GM21515 (cell line): ENCODE measurements at regions not wholly inside any gene's neighbourhood (a gene's known extent, or its start where the extent isn't known, plus 50 kb on each side); places are given as distances from the start of the nearest gene placed in this dataset.
"Not testable (repeated sequence)": the region's sequence is repeated elsewhere in the genome, so short reads cannot be mapped to it uniquely, and the experiment has no call there.

Experiments
- ATAC-seq: cut with Tn5 transposase; IDR thresholded peaks from one replicate; pipeline ENCODE4 v1.9.1; 2021; ENCODE audit not compliant: unreplicated experiment

- ATAC-seq: no peak
These were observed 322.0 kb upstream of the HTR1E start for GRCh38 chr6:86615299-86615698.

- ATAC-seq: no peak
These were observed 327.6 kb upstream of the HTR1E start for GRCh38 chr6:86609549-86610388.

- not testable (repeated sequence) for ATAC-seq
These were observed 334.0 kb upstream of the HTR1E start for GRCh38 chr6:86603364-86603763.

- ATAC-seq: not testable (repeated sequence)
These were observed 335.2 kb upstream of the HTR1E start for GRCh38 chr6:86602093-86602492.

GRCh38 chr6:86598969-86599368 is 338.4 kb upstream of the HTR1E start:
- not testable (repeated sequence) for ATAC-seq

- no peak for ATAC-seq
These were observed 341.7 kb upstream of the HTR1E start for GRCh38 chr6:86595641-86596040.

- no peak for ATAC-seq
These were observed 351.1 kb upstream of the HTR1E start for GRCh38 chr6:86586195-86586594.

DNA sequence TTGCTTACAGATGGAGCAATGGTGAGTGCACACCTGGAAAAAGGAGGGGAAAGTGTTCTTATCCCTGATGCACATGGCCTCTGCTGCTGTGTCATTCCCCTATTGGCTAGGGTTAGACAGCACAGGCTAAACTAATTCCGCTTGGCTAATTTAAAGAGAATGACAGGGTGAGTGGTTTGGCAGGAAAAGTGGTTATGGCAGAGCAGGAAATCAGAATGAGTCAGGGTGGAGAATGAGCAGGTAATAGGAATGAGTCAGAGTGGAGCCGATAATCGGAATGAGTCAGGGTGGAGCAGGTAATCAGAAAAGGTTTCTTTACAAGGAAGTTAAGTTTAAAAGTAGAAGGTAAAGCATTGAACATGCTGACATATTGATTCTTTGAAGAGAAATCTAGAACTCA is 355.5 kb upstream of the HTR1E start:
- ATAC-seq: no peak

DNA sequence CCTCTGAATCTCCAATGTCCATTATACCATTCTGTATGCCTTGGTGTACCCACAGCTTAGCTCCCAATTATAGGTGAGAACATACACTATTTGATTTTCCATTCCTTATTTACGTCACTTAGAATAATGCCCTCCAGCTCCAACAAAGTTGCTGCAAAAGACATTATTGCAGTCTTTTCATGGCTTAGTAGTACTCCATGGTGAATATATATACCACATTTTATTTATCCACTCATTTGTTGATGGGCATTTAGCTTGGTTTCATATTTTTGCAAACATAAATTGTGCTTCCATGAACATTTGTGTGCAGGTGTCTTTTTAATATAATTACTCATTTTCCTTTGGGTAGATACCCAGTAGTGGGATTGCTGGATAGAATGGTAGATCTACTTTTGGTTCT is 374.1 kb upstream of the HTR1E start:
- ATAC-seq: no peak

DNA sequence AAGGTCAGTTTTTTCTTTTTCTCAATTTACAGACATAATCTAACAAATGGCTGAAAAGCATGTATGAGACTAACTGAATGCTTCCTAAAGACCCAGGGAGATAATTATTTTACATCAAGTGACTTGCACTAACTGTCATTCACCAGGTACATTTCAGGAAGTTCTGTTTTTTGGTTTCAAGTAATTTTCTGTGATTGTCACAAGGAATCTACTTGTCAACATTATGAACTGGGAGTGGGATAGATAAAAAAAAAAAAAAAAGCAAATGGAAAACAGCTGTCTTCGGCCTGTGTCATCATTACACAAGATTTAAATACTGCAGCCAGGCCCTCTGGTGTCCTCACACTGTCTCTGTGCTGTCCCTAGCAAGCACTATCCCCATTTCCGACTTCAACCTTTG is 379.0 kb upstream of the HTR1E start:
- ATAC-seq: no peak

GRCh38 chr6:86537292-86537861 is 400.0 kb upstream of the HTR1E start:
- no peak for ATAC-seq

GRCh38 chr6:86536121-86536520 is 401.2 kb upstream of the HTR1E start:
- no peak for ATAC-seq

- no peak for ATAC-seq
These were observed 402.2 kb upstream of the HTR1E start for GRCh38 chr6:86535100-86535499.

- no peak for ATAC-seq
These were observed 407.7 kb upstream of the HTR1E start for GRCh38 chr6:86529635-86530034.

GRCh38 chr6:86526238-86526637 is 411.1 kb upstream of the HTR1E start:
- ATAC-seq: no peak

DNA sequence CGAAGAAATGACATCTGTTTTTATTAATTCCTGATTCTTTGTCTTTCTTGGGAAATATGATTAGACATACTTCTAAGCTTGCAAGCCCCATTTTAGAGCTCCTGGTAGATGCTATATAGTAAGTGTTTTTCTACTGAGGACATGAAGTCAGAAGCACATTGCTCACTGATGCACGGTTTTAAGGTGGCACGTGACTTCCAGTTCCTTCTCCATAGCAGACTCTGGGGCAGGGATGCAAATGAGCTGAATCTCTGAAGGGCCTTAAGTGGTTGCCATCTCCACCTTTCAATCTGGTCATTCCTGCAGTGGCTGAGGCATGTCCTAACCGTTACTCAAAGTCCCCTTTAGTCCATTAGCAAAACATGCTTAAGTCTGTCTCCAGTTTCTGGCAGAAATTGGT is 421.2 kb upstream of the HTR1E start:
- no peak for ATAC-seq

GRCh38 chr6:86511962-86512361 is 425.4 kb upstream of the HTR1E start:
- no peak for ATAC-seq

DNA sequence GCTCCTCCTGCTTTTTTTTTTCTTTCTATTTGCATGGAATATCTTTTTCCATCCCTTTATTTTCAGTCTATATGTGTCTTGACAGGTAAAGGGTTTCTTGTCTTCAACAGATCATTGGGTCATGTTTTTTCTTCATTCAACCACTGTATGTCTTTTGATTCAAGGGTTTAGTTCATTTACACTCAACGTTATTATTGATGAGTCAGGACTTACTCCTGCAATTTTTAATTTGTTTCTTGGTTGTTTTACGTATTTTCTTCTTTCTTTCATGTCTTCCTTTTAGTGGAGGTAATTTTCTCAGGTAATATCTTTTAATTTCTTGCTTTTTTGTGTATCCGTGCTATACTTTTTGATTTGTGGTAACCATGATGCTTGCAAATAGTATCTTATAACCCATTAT is 429.1 kb upstream of the HTR1E start:
- no peak for ATAC-seq

DNA sequence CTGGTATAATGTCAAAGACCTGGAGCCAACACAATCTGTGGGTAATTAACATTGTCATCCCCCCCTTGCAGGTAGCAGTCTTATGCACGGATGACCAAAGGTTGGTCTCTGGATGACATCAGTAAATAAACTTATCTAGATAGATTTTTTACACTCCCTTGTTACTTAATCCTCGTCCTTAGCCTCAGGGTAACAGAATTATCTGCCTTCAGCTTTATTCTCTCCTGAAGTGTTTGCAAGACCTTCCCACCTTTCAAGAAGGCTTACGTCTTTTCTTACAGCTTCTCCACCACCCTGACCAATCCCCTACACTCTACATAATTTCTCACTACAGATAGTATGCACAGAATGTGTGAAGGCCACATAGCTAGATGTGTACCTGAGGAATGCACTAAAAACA is 434.8 kb upstream of the HTR1E start:
- no peak for ATAC-seq

DNA sequence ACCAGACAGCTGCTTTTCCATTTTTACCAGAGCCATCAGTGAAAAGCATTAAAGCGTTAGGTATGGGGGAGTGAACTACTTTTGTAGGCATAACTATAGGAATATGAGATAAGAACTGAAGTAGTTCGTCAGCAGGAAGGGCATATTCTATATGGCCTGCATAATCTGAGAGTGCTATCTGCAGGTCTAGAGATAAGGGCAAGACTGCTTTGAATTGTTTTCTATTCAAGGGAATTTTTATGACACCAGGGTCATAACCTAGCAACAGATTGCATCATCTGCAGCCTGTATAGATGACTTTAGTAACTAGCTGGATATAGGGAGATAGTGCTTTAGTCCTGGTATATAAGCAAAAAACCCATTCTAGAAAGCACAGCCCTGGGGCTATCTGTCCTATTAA is 437.3 kb upstream of the HTR1E start:
- ATAC-seq: no peak

DNA sequence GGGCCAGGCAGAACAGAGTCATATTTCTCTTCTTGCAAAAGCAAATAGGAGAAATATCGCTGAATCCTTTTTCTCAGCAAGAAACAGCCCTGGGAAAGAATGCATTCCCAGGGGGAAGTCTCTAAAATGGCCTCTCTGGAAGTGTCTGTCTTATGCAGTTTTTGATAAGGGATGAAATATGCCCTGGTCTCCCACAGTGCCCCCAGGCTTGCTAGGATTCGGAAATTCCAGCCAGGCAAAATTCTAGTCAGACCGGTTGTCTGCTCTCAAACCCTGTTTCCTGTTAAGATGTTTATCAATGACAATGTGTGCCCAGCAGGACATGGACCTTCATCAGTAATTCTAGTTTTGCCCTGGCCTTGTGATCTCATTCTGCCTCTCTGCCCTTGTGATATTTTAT is 448.3 kb upstream of the HTR1E start:
- not testable (repeated sequence) for ATAC-seq

DNA sequence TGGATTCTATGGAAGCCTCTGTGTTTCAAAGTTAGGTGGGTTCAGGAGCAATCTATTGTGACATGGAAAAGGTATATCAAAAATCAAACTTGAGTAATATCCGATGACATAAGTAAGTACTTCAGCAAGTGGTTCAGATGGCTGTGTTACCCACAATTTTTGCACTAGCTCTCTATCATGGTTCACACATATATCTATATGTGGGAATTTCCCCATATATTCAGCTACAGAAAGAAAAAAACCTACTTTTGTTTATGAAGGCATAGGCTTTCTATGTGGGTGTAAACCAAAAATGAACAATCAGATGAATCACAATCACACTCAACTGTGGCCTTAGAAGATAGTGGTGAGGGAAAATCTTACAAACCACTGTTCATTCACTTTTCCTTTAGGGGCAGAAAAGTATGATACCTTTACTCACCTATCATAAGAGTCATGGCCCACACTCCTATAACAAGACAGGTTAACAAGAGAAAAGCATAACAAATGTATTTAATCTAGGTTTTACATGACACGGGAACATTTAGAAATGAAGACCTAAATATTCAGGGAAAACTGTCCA is 449.6 kb upstream of the HTR1E start:
- ATAC-seq: no peak
